ENCODE measurements at regions not wholly inside any gene's neighbourhood (a gene's known extent, or its start where the extent isn't known, plus 50 kb on each side); places are given as distances from the start of the nearest gene placed in this dataset.

DNA sequence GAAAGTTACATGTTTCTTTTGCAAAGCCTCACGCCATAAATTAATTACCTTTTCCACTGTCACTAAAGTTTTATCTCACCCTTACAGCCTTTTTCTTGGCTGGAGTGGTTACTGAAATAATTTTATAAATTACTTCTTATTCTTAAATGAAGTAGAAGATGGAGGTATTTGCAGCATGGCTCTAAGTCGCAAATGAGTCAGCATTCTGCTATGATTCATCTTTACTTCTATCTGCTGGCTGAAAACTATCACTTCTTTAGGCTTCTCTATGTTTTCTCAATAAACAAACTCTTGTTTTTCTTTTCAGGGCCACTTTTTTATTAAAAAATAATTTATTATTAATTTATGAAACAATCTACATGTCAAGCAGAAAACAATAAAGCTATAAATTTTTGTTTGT is 210.2 kb upstream of the GYPA start:
- TF ChIP-seq, protein P1, sequence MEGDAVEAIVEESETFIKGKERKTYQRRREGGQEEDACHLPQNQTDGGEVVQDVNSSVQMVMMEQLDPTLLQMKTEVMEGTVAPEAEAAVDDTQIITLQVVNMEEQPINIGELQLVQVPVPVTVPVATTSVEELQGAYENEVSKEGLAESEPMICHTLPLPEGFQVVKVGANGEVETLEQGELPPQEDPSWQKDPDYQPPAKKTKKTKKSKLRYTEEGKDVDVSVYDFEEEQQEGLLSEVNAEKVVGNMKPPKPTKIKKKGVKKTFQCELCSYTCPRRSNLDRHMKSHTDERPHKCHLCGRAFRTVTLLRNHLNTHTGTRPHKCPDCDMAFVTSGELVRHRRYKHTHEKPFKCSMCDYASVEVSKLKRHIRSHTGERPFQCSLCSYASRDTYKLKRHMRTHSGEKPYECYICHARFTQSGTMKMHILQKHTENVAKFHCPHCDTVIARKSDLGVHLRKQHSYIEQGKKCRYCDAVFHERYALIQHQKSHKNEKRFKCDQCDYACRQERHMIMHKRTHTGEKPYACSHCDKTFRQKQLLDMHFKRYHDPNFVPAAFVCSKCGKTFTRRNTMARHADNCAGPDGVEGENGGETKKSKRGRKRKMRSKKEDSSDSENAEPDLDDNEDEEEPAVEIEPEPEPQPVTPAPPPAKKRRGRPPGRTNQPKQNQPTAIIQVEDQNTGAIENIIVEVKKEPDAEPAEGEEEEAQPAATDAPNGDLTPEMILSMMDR (IDR thresholded peaks at IDR 0.05) = no peak
- no peak for TF ChIP-seq EZH2 (IDR thresholded peaks at IDR 0.05)
- TF ChIP-seq EZH2phosphoT487 (IDR thresholded peaks at IDR 0.05) = no peak
